Fibroblast of mammary gland (primary cell): ENCODE measurements at regions not wholly inside any gene's neighbourhood (a gene's known extent, or its start where the extent isn't known, plus 50 kb on each side); places are given as distances from the start of the nearest gene placed in this dataset.

Experiments used
- DNase-seq: peaks from one replicate; pipeline ENCODE4 v3.0.0-alpha.2; 2010; ENCODE audit warnings: low read depth
- H3K4me3 ChIP-seq: 2 replicates; pipeline ENCODE4 v1.5.1; 2011; ENCODE audit warnings: low read depth, mild to moderate bottlenecking, low read length, moderate library complexity; ENCODE audit not compliant: control insufficient read depth
- CTCF ChIP-seq: conservative IDR thresholded peaks from 2 replicates; pipeline ENCODE4 v1.5.1; 2011; ENCODE audit warnings: low read depth, low read length, inconsistent platforms; ENCODE audit not compliant: control insufficient read depth, insufficient read depth

GRCh38 chr11:127109796-127110480 lies 109.4 kb upstream of the KIRREL3 start:
- TF ChIP-seq CTCF, result no peak
- no peak overlapping the region for H3K4me3 ChIP-seq

GRCh38 chr11:127108838-127109237 lies 108.3 kb upstream of the KIRREL3 start:
- DNase-seq, result no peak
- no peak for TF ChIP-seq CTCF
- no peak overlapping the region for H3K4me3 ChIP-seq

More at GRCh38 chr11:127109796-127110480, 109.4 kb upstream of the KIRREL3 start:
- DNase-seq, result no peak

GRCh38 chr11:127106938-127107337 lies 106.4 kb upstream of the KIRREL3 start:
- TF ChIP-seq CTCF, result no peak
- DNase-seq, result no peak
- no peak overlapping the region for H3K4me3 ChIP-seq

GRCh38 chr11:127105593-127106541 lies 105.3 kb upstream of the KIRREL3 start:
- H3K4me3 ChIP-seq, result no peak overlapping the region
- DNase-seq, result no peak
- no peak for TF ChIP-seq CTCF

DNA sequence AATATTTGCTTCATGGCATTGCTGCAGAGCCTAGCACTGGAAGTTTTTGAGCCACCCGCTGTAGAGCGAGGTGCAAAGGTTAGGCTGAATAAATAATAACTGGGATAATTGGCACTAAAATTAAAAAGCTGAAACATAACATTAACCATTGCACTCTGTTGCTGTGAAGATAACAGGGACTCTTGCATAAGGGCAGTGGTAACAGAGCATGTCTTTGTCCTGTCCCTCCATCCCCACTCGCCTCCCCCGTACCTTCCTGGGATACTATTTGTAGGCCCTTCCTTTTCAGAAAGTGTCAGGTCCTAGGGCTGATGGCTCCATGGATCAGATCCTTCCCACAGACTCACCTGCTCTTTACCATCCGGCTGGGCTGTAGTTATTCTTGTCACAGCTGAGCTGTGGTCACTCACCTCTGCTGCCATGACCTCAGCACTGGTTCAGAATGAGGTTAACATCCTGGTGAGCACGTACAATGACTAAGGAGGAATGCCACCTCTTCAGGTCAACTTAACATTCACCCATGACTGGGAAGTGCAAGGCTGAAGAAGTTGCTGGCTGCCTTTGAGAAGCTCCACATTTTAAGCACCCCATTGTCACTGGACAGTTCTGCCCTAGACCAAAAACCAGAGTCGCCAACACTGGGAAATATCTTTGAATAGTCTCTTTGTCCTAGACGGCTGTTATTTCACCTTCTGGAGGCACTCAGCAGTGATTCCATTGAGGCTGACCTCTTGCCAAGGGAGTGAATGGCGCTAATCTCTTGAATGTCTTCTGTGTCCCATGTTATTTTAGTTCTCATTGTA lies 103.2 kb upstream of the KIRREL3 start:
- no peak overlapping the region for H3K4me3 ChIP-seq
- no peak for DNase-seq
- no peak for TF ChIP-seq CTCF

- DNase-seq, result no peak
- H3K4me3 ChIP-seq, result no peak overlapping the region
- no peak for TF ChIP-seq CTCF
These were observed 98.1 kb upstream of the KIRREL3 start for GRCh38 chr11:127098684-127099083.
